Choroid plexus epithelial cell (primary cell): ENCODE measurements at regions not wholly inside any gene's neighbourhood (a gene's known extent, or its start where the extent isn't known, plus 50 kb on each side); places are given as distances from the start of the nearest gene placed in this dataset.

Experiments
- DNase-seq: peaks from one replicate; pipeline ENCODE4 v3.0.0-alpha.2; 2010; ENCODE audit warnings: low read depth
- H3K4me3 ChIP-seq: 2 replicates; pipeline ENCODE4 v1.5.1; 2011; ENCODE audit warnings: low read depth, mild to moderate bottlenecking, control low read depth, low read length, moderate library complexity
- TF ChIP-seq, protein P1 (sequence below): conservative IDR thresholded peaks from 2 replicates; pipeline ENCODE4 v1.5.1; 2011; ENCODE audit warnings: low read depth, mild to moderate bottlenecking, control low read depth, inconsistent platforms, low read length, moderate library complexity

DNA sequence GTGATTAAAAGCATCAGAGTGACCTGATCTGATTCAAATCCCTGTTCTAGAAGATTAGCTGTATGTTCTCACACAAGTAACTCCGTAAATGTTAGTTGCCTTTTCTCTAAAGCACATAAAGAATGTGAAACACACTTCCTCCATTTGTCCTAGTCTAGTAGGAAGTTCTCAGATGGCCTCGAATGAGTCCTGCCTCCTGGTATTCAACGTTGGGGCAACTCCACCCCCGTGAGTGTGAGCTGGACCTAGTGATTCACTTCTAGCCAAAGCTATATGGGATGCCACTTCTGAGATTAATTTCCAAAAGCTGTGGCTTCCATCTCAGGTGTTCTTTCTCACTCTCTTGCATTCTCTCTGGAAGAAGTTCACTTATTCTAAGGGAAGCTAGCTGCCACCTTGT lies 267.6 kb downstream of the GPATCH2 start:
- no peak for DNase-seq
- no peak overlapping the region for H3K4me3 ChIP-seq
- TF ChIP-seq, protein P1, sequence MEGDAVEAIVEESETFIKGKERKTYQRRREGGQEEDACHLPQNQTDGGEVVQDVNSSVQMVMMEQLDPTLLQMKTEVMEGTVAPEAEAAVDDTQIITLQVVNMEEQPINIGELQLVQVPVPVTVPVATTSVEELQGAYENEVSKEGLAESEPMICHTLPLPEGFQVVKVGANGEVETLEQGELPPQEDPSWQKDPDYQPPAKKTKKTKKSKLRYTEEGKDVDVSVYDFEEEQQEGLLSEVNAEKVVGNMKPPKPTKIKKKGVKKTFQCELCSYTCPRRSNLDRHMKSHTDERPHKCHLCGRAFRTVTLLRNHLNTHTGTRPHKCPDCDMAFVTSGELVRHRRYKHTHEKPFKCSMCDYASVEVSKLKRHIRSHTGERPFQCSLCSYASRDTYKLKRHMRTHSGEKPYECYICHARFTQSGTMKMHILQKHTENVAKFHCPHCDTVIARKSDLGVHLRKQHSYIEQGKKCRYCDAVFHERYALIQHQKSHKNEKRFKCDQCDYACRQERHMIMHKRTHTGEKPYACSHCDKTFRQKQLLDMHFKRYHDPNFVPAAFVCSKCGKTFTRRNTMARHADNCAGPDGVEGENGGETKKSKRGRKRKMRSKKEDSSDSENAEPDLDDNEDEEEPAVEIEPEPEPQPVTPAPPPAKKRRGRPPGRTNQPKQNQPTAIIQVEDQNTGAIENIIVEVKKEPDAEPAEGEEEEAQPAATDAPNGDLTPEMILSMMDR, result no peak

DNA sequence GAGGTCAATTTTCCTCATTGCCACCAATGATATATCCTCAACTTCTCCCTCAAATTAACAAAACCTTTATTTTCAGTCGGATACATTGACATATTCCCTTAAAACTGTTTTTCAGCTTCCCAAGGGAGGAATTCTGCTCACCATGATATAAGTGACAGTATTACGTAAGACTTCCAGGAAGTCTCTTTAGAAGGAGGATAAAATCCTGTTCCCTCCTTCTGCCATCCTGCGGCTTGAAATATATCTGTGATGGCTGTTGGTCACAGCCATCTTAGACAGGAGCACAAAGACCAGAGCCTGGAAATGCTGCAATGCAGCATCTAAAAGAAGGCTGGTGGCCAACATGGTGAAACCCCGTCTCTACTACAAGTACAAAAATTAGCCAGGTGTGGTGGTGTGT lies 270.4 kb downstream of the GPATCH2 start:
- H3K4me3 ChIP-seq, result no peak overlapping the region
- DNase-seq, result no peak
- TF ChIP-seq, protein P1, result no peak

DNA sequence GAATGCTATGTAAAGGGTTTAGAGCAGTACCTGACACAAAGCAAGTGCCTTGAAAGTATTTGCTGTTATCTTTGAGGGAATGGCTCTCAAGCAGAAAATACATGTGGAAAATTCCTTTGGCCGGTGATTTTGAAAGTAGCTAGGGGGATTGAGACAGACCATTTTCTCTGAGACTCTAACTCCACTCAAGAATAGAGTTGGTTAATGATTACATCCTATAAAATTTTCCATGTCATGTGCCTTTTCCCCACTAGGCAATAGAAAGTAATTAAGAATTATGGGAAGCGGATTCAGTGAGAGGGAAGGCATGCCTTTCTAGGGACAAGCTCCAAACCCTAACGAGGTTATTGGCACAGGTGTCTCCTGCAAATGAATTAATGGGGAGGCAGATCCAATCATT lies 276.0 kb downstream of the GPATCH2 start:
- no peak for DNase-seq
- H3K4me3 ChIP-seq, result no peak overlapping the region
- TF ChIP-seq, protein P1, result no peak

DNA sequence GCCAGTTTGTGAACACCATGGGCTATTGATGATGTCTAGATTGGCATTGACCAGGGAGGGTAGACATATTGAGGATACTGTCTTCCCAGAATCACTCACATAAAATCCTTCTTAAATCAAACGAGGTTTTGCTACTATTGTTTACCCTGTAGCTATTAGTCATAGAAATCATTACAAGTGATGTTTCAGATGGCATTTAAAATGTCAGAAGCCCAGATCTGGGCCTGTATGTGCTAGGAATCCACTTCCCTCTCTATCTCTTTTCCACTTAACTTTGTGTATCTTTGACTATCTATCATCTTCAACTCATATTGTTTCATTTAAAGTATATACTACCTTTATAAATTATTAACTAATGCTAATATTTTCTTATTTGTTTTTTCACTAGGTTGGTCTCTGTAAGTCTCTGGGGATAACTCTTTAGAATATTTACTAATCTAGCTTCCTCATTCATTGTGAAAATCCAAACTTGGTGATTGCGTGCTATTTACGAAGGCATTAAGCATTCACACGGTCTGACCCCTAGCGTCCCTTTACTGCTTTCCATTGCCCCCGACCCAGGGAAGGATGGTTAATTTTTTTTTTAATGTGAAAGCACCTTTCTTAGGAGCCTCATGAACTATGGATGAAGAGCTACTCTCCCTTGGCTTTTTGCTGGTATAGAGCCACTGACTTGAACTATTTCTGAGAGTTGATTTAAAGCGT lies 281.8 kb downstream of the GPATCH2 start:
- no peak overlapping the region for H3K4me3 ChIP-seq
- TF ChIP-seq, protein P1, result no peak
- DNase-seq, result no peak

DNA sequence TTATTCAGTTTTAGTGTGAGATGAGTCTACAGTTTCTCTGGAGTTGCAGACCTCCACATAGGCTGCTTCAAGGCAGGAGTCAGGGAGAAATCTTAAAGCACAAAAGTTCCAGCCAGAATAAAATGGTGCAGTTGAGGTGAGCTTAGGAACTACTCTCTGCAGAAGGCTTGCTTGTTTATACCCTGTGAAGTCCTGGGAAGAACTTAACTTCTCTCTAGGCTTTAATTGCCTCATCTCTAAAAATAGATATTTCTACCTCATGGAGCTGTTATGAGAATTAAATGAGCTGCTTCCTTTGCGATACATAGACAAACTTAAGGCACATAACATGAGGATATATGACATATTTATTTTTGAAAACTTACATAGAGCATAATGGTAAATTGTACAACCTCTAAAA lies 286.2 kb downstream of the GPATCH2 start:
- no peak for DNase-seq
- TF ChIP-seq, protein P1, result no peak
- no peak overlapping the region for H3K4me3 ChIP-seq

DNA sequence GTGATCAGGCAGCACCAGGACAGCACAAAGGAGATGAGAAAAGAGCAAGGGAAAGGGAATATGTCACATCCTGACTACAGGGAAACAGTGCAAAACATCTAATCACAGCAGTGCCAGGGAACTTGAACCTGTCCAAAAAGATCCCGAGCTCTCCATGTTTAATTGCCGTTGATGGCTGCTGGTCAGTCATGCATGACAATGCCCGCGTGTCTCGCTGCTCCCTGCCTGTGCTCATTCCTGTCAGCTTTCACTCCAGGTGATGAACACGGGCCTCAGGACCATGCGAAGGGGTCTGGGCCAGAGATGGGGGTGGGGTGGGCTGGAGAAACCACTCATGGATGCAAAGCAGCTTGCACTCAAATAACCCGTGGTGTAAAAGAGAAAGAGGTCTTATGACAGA lies 287.0 kb downstream of the GPATCH2 start:
- no peak for DNase-seq
- TF ChIP-seq, protein P1, result no peak
- no peak overlapping the region for H3K4me3 ChIP-seq

DNA sequence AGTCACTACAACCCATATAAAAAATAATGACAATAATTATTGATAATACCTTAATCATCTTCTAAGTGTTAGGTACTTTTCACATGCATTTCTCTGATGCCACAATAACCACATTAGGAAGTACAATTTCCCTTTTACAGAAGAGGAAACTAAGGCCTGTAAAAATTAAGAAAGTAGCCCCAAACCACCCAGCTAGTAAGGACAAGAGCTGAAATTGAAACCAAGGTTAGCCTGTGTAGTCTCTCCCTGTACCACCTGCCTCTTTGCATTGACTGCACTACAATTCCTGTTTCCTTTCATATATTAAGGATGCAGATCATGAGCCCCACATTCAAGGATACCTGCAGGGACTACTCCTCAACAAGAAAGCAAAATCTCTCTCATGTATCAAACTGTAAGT lies 288.8 kb downstream of the GPATCH2 start:
- no peak for DNase-seq
- no peak overlapping the region for H3K4me3 ChIP-seq
- TF ChIP-seq, protein P1, result no peak
